CD4-positive, alpha-beta T cell (primary cell): ENCODE measurements at regions not wholly inside any gene's neighbourhood (a gene's known extent, or its start where the extent isn't known, plus 50 kb on each side); places are given as distances from the start of the nearest gene placed in this dataset.

Source experiments
- ATAC-seq: fragments of 200-7000 bp; cut with Tn5 transposase; one replicate; pipeline ENCODE4 v1.10.0; 2022; ENCODE audit warnings: mild to moderate bottlenecking; ENCODE audit not compliant: poor library complexity
- CTCF ChIA-PET: fragments of 350-600 bp; sonication (Branson Sonifier 250); formaldehyde crosslinking; loops from one replicate; lab custom pipeline; 2021; ENCODE audit warnings: antibody characterized with exemption, inconsistent platforms; lab: Charles Lee
- POLR2A ChIA-PET: fragments of 350-600 bp; sonication (Branson Sonifier 250); formaldehyde crosslinking; loops from one replicate; lab custom pipeline; 2021; ENCODE audit warnings: antibody characterized with exemption, inconsistent platforms; lab: Charles Lee
- DNase-seq, 14 experiments: peaks; one replicate each; pipeline ENCODE4 v3.0.0-alpha.2; 2013 to 2020; ENCODE audit warnings: mixed read lengths in 2 of 14
- H3K27ac ChIP-seq, 2 donors: one replicate each; pipeline versions ENCODE4 v1.5.1 to v1.7.0; 2013; ENCODE audit warnings: low read length in 2 of 2, low read depth in 1 of 2, mild to moderate bottlenecking in 1 of 2
- H3K27me3 ChIP-seq, 2 experiments: 1 replicate in 1 of 2; 2 replicates in 1 of 2; pipeline versions ENCODE4 v1.6.1 to v1.7.0; 2013; ENCODE audit warnings: low read length in 2 of 2, control low read depth in 1 of 2, mild to moderate bottlenecking in 1 of 2, moderate library complexity in 1 of 2; ENCODE audit not compliant: insufficient read depth in 2 of 2, control insufficient read depth in 1 of 2
- H3K36me3 ChIP-seq: one replicate; pipeline ENCODE4 v1.6.1; 2013; ENCODE audit warnings: low read length, control low read depth; ENCODE audit not compliant: insufficient read depth
- H3K4me1 ChIP-seq: one replicate; pipeline ENCODE4 v1.6.1; 2013; ENCODE audit warnings: low read length, control low read depth; ENCODE audit not compliant: insufficient read depth
- H3K4me3 ChIP-seq: one replicate; pipeline ENCODE4 v1.5.1; 2013; ENCODE audit warnings: mild to moderate bottlenecking, low read length, moderate library complexity
- H3K9me3 ChIP-seq, 2 experiments: 1 replicate in 1 of 2; 2 replicates in 1 of 2; pipeline versions ENCODE4 v1.6.1 to v1.7.0; 2013; ENCODE audit warnings: low read length in 2 of 2, mild to moderate bottlenecking in 2 of 2, control low read depth in 1 of 2, moderate library complexity in 1 of 2; ENCODE audit not compliant: control insufficient read depth in 1 of 2, insufficient read depth in 1 of 2
- H3K27ac Mint-ChIP-seq: one replicate; pipeline ENCODE4 v1.8.0; 2020; ENCODE audit warnings: mixed read lengths
- H3K27me3 Mint-ChIP-seq: one replicate; pipeline ENCODE4 v1.8.0; 2021; ENCODE audit warnings: mixed read lengths
- H3K36me3 Mint-ChIP-seq: one replicate; pipeline ENCODE4 v1.8.0; 2021; ENCODE audit warnings: low read depth, mixed read lengths
- H3K4me1 Mint-ChIP-seq: one replicate; pipeline ENCODE4 v1.8.0; 2021; ENCODE audit warnings: low read depth, mixed read lengths
- H3K4me3 Mint-ChIP-seq: one replicate; pipeline ENCODE4 v1.8.0; 2020; ENCODE audit warnings: mild to moderate bottlenecking, mixed read lengths
- H3K9me3 Mint-ChIP-seq: one replicate; pipeline ENCODE4 v1.8.0; 2020; ENCODE audit warnings: mixed read lengths
- intact Hi-C, 2 experiments: fragments of 100-400 bp; cut with DNase I in 1 of 2; cut with micrococcal nuclease in 1 of 2; formaldehyde crosslinking; loops; one replicate each; pipeline versions ENCODE4 v1.15.1 to v1.9.0; 2023 to 2025; cut with DNase I, micrococcal nuclease
- TF ChIP-seq, protein P1 (sequence below): fragments of 200-600 bp; IDR thresholded peaks from one replicate; pipeline ENCODE4 v1.8.0; 2022; ENCODE audit warnings: antibody characterized with exemption, mild to moderate bottlenecking

DNA sequence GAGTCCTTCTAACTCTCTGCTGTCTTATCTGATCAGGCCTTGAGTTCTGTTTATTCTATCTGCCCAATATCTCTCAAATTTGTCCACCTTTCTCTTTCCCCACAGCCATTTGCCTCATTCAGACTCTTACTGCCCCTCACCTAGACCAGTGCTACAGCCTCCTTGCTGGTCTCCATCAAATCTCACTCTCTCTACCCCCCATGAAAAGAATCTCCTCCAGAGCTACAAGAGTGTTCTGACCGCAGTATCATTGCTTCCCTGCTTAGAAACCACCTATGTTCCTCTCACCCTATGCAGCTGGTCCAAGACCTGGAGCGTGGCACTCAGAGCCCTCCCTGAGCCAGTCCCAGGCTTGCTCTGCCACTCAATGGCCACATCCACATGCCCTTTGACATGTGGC lies 231.0 kb upstream of the JUN start:
- no peaks in the 10 kb centered on the region for H3K27me3 ChIP-seq
- ChIA-PET CTCF (no interaction called here), POLR2A (no interaction called here)
- H3K27me3 Mint-ChIP-seq: no peaks in the 10 kb centered on the region
- H3K27ac ChIP-seq: no peak overlapping the region
- no peaks in the 10 kb centered on the region for H3K9me3 Mint-ChIP-seq
- no peak for ATAC-seq
- H3K36me3 Mint-ChIP-seq: no peaks in the 10 kb centered on the region
- no peak overlapping the region for H3K27ac Mint-ChIP-seq
- DNase-seq: no peak
- peaks cover 4% of the 10 kb centered on the region for H3K4me1 Mint-ChIP-seq
- TF ChIP-seq, protein P1, sequence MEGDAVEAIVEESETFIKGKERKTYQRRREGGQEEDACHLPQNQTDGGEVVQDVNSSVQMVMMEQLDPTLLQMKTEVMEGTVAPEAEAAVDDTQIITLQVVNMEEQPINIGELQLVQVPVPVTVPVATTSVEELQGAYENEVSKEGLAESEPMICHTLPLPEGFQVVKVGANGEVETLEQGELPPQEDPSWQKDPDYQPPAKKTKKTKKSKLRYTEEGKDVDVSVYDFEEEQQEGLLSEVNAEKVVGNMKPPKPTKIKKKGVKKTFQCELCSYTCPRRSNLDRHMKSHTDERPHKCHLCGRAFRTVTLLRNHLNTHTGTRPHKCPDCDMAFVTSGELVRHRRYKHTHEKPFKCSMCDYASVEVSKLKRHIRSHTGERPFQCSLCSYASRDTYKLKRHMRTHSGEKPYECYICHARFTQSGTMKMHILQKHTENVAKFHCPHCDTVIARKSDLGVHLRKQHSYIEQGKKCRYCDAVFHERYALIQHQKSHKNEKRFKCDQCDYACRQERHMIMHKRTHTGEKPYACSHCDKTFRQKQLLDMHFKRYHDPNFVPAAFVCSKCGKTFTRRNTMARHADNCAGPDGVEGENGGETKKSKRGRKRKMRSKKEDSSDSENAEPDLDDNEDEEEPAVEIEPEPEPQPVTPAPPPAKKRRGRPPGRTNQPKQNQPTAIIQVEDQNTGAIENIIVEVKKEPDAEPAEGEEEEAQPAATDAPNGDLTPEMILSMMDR: no peak
- H3K36me3 ChIP-seq: no peaks in the 10 kb centered on the region
- H3K9me3 ChIP-seq: no peaks in the 10 kb centered on the region
- H3K4me3 Mint-ChIP-seq: no peak overlapping the region
- intact Hi-C loops: no loop called here
- no peak overlapping the region for H3K4me3 ChIP-seq
- H3K4me1 ChIP-seq: peaks cover 11% of the 10 kb centered on the region

DNA sequence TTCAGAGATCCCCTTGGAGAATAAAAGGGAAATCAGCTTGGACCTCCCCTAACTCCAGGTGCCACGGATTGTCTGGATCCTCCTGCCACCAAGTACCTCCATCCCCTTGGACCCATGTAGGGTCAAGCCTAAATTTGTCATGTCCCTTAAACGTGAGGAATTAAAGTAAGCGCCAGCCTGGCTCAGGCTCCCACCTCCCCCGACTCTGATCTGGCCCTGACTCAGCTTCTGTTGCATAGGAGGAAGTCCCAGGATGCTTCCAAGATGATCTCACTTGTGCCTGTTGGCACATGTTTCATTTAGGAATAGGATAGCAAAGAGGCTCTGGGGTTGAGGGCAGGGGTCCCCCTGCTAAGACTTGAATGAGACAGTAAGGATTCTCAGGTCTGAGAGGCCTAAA lies 231.9 kb upstream of the JUN start:
- DNase-seq: no peak
- H3K27me3 Mint-ChIP-seq: no peaks in the 10 kb centered on the region
- intact Hi-C loops: no loop called here

GRCh38 chr1:59016390-59016789 lies 232.5 kb upstream of the JUN start:
- no peaks in the 10 kb centered on the region for H3K27me3 Mint-ChIP-seq
- intact Hi-C loops: no loop called here
- no peak overlapping the region for H3K4me3 Mint-ChIP-seq
- no peak overlapping the region for H3K4me3 ChIP-seq
- H3K4me1 ChIP-seq: peaks cover 24% of the 10 kb centered on the region
- H3K36me3 Mint-ChIP-seq: no peaks in the 10 kb centered on the region
- H3K4me1 Mint-ChIP-seq: peaks cover 17% of the 10 kb centered on the region
- H3K9me3 ChIP-seq: no peaks in the 10 kb centered on the region
- H3K36me3 ChIP-seq: no peaks in the 10 kb centered on the region
- CTCF ChIA-PET: no interaction called here
- ATAC-seq: no peak
- DNase-seq: no peak
- peaks cover 3% of the 10 kb centered on the region for H3K9me3 Mint-ChIP-seq
- no peak overlapping the region for H3K27ac ChIP-seq
- H3K27me3 ChIP-seq: no peaks in the 10 kb centered on the region
- TF ChIP-seq, protein P1: no peak
- H3K27ac Mint-ChIP-seq: no peak overlapping the region
- POLR2A ChIA-PET: no interaction called here

More for the DNA sequence above, 231.9 kb upstream of the JUN start:
- ChIA-PET POLR2A (no interaction called here), CTCF (no interaction called here)
- Histone ChIP-seq H3K27ac (no peak overlapping the region), H3K4me1 (peaks cover 20% of the 10 kb centered on the region), H3K4me3 (no peak overlapping the region), H3K27me3 (no peaks in the 10 kb centered on the region), H3K36me3 (no peaks in the 10 kb centered on the region), H3K9me3 (no peaks in the 10 kb centered on the region)
- no peak for ATAC-seq
- H3K27ac Mint-ChIP-seq: no peak overlapping the region
- H3K36me3 Mint-ChIP-seq: no peaks in the 10 kb centered on the region
- peaks cover 13% of the 10 kb centered on the region for H3K4me1 Mint-ChIP-seq
- TF ChIP-seq, protein P1: no peak
- H3K4me3 Mint-ChIP-seq: no peak overlapping the region
- H3K9me3 Mint-ChIP-seq: peaks cover 3% of the 10 kb centered on the region
